UCSD-AML1 (cell line): ENCODE measurements at regions not wholly inside any gene's neighbourhood (a gene's known extent, or its start where the extent isn't known, plus 50 kb on each side); places are given as distances from the start of the nearest gene placed in this dataset.
"Not testable (repeated sequence)": the region's sequence is repeated elsewhere in the genome, so short reads cannot be mapped to it uniquely, and the experiment has no call there.

ENCODE experiments used
- DNase-seq: peaks from one replicate; lab custom pipeline; 2025; ENCODE audit not compliant: unreplicated experiment; lab: John Stamatoyannopoulos, UW

GRCh38 chr14:53616536-53616935 lies 340.1 kb downstream of the BMP4 start:
- not testable (repeated sequence) for DNase-seq

- no peak for DNase-seq
Observed at GRCh38 chr14:53615252-53615651, 341.4 kb downstream of the BMP4 start.

- DNase-seq: no peak
Observed at GRCh38 chr14:53613404-53614253, 343.0 kb downstream of the BMP4 start.

- no peak for DNase-seq
Observed at GRCh38 chr14:53610947-53611346, 345.7 kb downstream of the BMP4 start.

- no peak for DNase-seq
Observed at GRCh38 chr14:53609009-53609408, 347.6 kb downstream of the BMP4 start.

GRCh38 chr14:53608369-53608768 lies 348.3 kb downstream of the BMP4 start:
- DNase-seq: no peak

- no peak for DNase-seq
Observed at GRCh38 chr14:53606203-53606602, 350.4 kb downstream of the BMP4 start.

- no peak for DNase-seq
Observed at GRCh38 chr14:53605562-53605961, 351.1 kb downstream of the BMP4 start.

GRCh38 chr14:53603994-53604393 lies 352.6 kb downstream of the BMP4 start:
- DNase-seq: no peak

GRCh38 chr14:53601409-53601808 lies 355.2 kb downstream of the BMP4 start:
- no peak for DNase-seq

GRCh38 chr14:53599221-53599945 lies 357.2 kb downstream of the BMP4 start:
- DNase-seq: no peak

GRCh38 chr14:53596853-53597525 lies 359.6 kb downstream of the BMP4 start:
- DNase-seq: no peak

GRCh38 chr14:53591816-53592215 lies 364.8 kb downstream of the BMP4 start:
- DNase-seq: no peak

- no peak for DNase-seq
Observed at GRCh38 chr14:53581504-53581903, 375.1 kb downstream of the BMP4 start.

GRCh38 chr14:53571641-53572328 lies 384.8 kb downstream of the BMP4 start:
- no peak for DNase-seq

GRCh38 chr14:53570411-53571387 lies 385.9 kb downstream of the BMP4 start:
- DNase-seq: no peak

- DNase-seq: no peak
Observed at GRCh38 chr14:53569446-53569845, 387.2 kb downstream of the BMP4 start.

- no peak for DNase-seq
Observed at GRCh38 chr14:53567236-53567780, 389.3 kb downstream of the BMP4 start.

GRCh38 chr14:53564870-53565269 lies 391.8 kb downstream of the BMP4 start:
- no peak for DNase-seq

GRCh38 chr14:53563628-53564027 lies 393.0 kb downstream of the BMP4 start:
- DNase-seq: no peak
